Colonic mucosa (tissue), 4 donors: ENCODE measurements at regions not wholly inside any gene's neighbourhood (a gene's known extent, or its start where the extent isn't known, plus 50 kb on each side); places are given as distances from the start of the nearest gene placed in this dataset.

Experiments used
- DNase-seq: peaks from one replicate; pipeline ENCODE4 v3.0.0-alpha.2; 2020
- H3K27ac ChIP-seq: fragments of 200-600 bp; one replicate; pipeline ENCODE4 v1.8.0; 2021
- H3K27me3 ChIP-seq: fragments of 200-600 bp; one replicate; pipeline ENCODE4 v1.8.0; 2021
- H3K36me3 ChIP-seq: fragments of 200-600 bp; one replicate; pipeline ENCODE4 v1.8.0; 2021
- H3K4me1 ChIP-seq: fragments of 200-600 bp; one replicate; pipeline ENCODE4 v1.8.0; 2021; ENCODE audit warnings: mild to moderate bottlenecking
- H3K4me3 ChIP-seq: fragments of 200-600 bp; one replicate; pipeline ENCODE4 v1.8.0; 2021
- H3K9ac ChIP-seq, 2 donors: one replicate each; pipeline ENCODE4 v1.7.0; 2013; ENCODE audit warnings: control low read depth in 2 of 2, low read depth in 2 of 2, low read length in 2 of 2
- H3K9me3 ChIP-seq: fragments of 200-600 bp; one replicate; pipeline ENCODE4 v1.8.0; 2021
- CTCF ChIP-seq: fragments of 200-600 bp; IDR thresholded peaks from one replicate; pipeline ENCODE4 v1.8.0; 2022; ENCODE audit warnings: antibody characterized with exemption, mild to moderate bottlenecking
- intact Hi-C: fragments of 100-400 bp; cut with DNase I; formaldehyde crosslinking; loops from one replicate; pipeline ENCODE4 v1.14.1; 2022
- donor health status: healthy.
- donor health status: DM: no; HTN: no; CAD: no.
- donor health status: DM: no; HTN: no; CAD: no.

DNA sequence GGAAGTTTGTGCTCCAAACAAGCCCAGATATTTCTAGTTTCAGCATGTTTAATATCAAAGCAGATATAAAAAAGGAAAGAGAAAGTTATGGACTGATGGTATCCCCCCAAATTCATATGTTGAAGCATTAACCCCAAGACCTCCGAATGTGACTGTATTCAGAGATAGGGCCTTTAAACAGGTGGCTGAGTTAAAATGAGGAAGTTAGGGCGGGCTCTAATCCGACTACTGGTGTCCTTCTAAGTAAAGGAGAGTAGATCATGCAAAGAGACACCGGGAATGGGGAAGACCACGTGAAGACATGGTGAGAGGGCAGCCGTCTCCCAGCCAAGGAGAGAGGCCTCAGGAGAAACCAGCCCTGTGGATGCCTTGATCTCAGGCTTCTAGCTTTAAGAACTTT, 324.1 kb upstream of the KIF2A start:
- Histone ChIP-seq H3K27ac (no peak overlapping the region), H3K27me3 (no peaks in the 10 kb centered on the region), H3K4me1 (no peaks in the 10 kb centered on the region), H3K9ac (no peak overlapping the region), H3K4me3 (no peak overlapping the region), H3K36me3 (no peaks in the 10 kb centered on the region), H3K9me3 (no peaks in the 10 kb centered on the region)
- DNase-seq: no peak
- intact Hi-C loops: no loop called here
- TF ChIP-seq CTCF: no peak

- intact Hi-C loops: no loop called here
- H3K27me3 ChIP-seq: no peaks in the 10 kb centered on the region
- no peak for TF ChIP-seq CTCF
- no peak overlapping the region for H3K27ac ChIP-seq
- H3K36me3 ChIP-seq: no peaks in the 10 kb centered on the region
- H3K4me3 ChIP-seq: no peak overlapping the region
- no peaks in the 10 kb centered on the region for H3K9me3 ChIP-seq
- no peak for DNase-seq
- H3K4me1 ChIP-seq: no peaks in the 10 kb centered on the region
- H3K9ac ChIP-seq: no peak overlapping the region
These were observed 314.6 kb upstream of the KIF2A start for GRCh38 chr5:61991430-61991829.

GRCh38 chr5:61991866-61992265, 314.1 kb upstream of the KIF2A start:
- Histone ChIP-seq H3K27ac (no peak overlapping the region), H3K27me3 (no peaks in the 10 kb centered on the region), H3K4me3 (no peak overlapping the region), H3K36me3 (no peaks in the 10 kb centered on the region), H3K9me3 (no peaks in the 10 kb centered on the region), H3K4me1 (no peaks in the 10 kb centered on the region), H3K9ac (no peak overlapping the region)
- intact Hi-C loops: no loop called here
- DNase-seq: no peak
- TF ChIP-seq CTCF: no peak

DNA sequence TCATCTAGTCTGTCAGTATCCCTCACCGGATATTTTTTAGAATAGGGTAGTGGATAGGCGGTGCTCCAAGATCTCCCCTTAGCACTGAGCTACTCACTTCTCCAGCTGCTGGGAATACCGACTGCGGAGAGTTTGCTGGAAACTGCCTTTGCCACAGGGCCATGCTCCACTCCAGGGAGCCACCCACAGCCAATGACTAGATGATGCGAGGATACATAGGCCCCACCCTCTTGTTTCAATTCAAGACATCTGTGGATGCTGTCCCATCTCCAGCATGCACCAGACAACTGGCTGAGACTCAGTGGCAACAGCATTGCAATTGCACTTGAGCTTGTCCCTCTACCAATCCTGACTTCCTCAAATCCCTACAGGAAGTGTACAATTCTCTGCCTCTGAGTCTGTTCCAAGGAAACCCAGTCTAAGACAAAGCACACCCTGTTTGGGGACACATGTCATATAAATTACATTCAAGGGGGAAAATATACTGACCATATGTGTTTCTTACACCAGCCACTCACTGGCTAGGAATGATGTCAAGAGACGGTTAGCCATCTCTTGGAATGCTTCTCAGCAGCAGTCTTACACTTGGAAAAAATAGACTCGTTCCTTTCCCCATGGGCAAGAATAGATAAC, 312.6 kb upstream of the KIF2A start:
- H3K36me3 ChIP-seq: no peaks in the 10 kb centered on the region
- H3K27me3 ChIP-seq: no peaks in the 10 kb centered on the region
- no peaks in the 10 kb centered on the region for H3K9me3 ChIP-seq
- H3K4me1 ChIP-seq: no peaks in the 10 kb centered on the region
- TF ChIP-seq CTCF: no peak
- DNase-seq: no peak
- no peak overlapping the region for H3K9ac ChIP-seq
- no peak overlapping the region for H3K4me3 ChIP-seq
- intact Hi-C loops: no loop called here
- no peak overlapping the region for H3K27ac ChIP-seq

- TF ChIP-seq CTCF: no peak
- H3K27me3 ChIP-seq: no peaks in the 10 kb centered on the region
- no peaks in the 10 kb centered on the region for H3K9me3 ChIP-seq
- H3K27ac ChIP-seq: no peak overlapping the region
- DNase-seq: no peak
- H3K4me1 ChIP-seq: no peaks in the 10 kb centered on the region
- no peaks in the 10 kb centered on the region for H3K36me3 ChIP-seq
- H3K4me3 ChIP-seq: no peak overlapping the region
- intact Hi-C loops: no loop called here
- no peak overlapping the region for H3K9ac ChIP-seq
These were observed 311.8 kb upstream of the KIF2A start for GRCh38 chr5:61994171-61994570.
